KMS-11 (cell line): ENCODE measurements at regions not wholly inside any gene's neighbourhood (a gene's known extent, or its start where the extent isn't known, plus 50 kb on each side); places are given as distances from the start of the nearest gene placed in this dataset.

ENCODE experiments used
- H2AFZ ChIP-seq: fragments of 200-600 bp; sonication (generic); 2 replicates; pipeline ENCODE4 v1.6.1; 2016; ENCODE audit warnings: antibody characterized with exemption, mixed run types, low read depth
- H3K27ac ChIP-seq: fragments of 200-600 bp; sonication (generic); 2 replicates; pipeline ENCODE4 v1.6.1; 2016; ENCODE audit warnings: mild to moderate bottlenecking, mixed run types
- H3K27me3 ChIP-seq: fragments of 200-600 bp; sonication (generic); 2 replicates; pipeline ENCODE4 v1.6.1; 2017; ENCODE audit warnings: mild to moderate bottlenecking, low read depth, mixed run types, moderate library complexity; ENCODE audit not compliant: insufficient read depth
- H3K36me3 ChIP-seq: fragments of 200-600 bp; sonication (generic); 2 replicates; pipeline ENCODE4 v1.6.1; 2017; ENCODE audit warnings: mild to moderate bottlenecking, mixed run types; ENCODE audit not compliant: insufficient read depth
- H3K4me1 ChIP-seq: fragments of 200-600 bp; sonication (generic); 2 replicates; pipeline ENCODE4 v1.6.1; 2016; ENCODE audit warnings: mild to moderate bottlenecking, low read depth, mixed run types; ENCODE audit not compliant: poor library complexity, severe bottlenecking
- H3K4me2 ChIP-seq: fragments of 200-600 bp; sonication (generic); 2 replicates; pipeline ENCODE4 v1.7.0; 2016; ENCODE audit warnings: mild to moderate bottlenecking, mixed run types
- H3K4me3 ChIP-seq: fragments of 200-600 bp; sonication (generic); IDR thresholded peaks from 2 replicates; pipeline ENCODE4 v1.6.1; 2017; ENCODE audit warnings: low read depth, low read length, mixed read lengths; ENCODE audit not compliant: insufficient read depth
- H3K79me2 ChIP-seq: fragments of 200-600 bp; sonication (generic); 2 replicates; pipeline ENCODE4 v1.6.1; 2016; ENCODE audit warnings: low read depth, mixed run types; ENCODE audit not compliant: insufficient read depth
- H3K9ac ChIP-seq: fragments of 200-600 bp; sonication (generic); 2 replicates; pipeline ENCODE4 v1.6.1; 2016; ENCODE audit warnings: mild to moderate bottlenecking, mixed run types
- H4K20me1 ChIP-seq: fragments of 200-600 bp; sonication (generic); 2 replicates; pipeline ENCODE4 v1.6.1; 2016; ENCODE audit warnings: mild to moderate bottlenecking, mixed run types; ENCODE audit not compliant: insufficient read depth
- CTCF ChIP-seq: fragments of 200-600 bp; sonication (generic); conservative IDR thresholded peaks from 2 replicates; pipeline ENCODE4 v1.6.1; 2017; ENCODE audit warnings: low read depth, mild to moderate bottlenecking, antibody characterized with exemption, low read length, moderate library complexity, mixed read lengths

GRCh38 chr2:168404764-168405163 lies 51.3 kb upstream of the CERS6 start:
- no peak overlapping the region for H3K9ac ChIP-seq
- H3K27ac ChIP-seq, result no peak overlapping the region
- no peak overlapping the region for H2AFZ ChIP-seq
- H4K20me1 ChIP-seq, result no peaks in the 10 kb centered on the region
- H3K36me3 ChIP-seq, result no peaks in the 10 kb centered on the region
- H3K79me2 ChIP-seq, result no peaks in the 10 kb centered on the region
- no peak for TF ChIP-seq CTCF
- no peak overlapping the region for H3K4me2 ChIP-seq
- H3K27me3 ChIP-seq, result no peaks in the 10 kb centered on the region
- no peaks in the 10 kb centered on the region for H3K4me1 ChIP-seq
- no peak overlapping the region for H3K4me3 ChIP-seq
